ENCODE measurements at regions not wholly inside any gene's neighbourhood (a gene's known extent, or its start where the extent isn't known, plus 50 kb on each side); places are given as distances from the start of the nearest gene placed in this dataset.

DNA sequence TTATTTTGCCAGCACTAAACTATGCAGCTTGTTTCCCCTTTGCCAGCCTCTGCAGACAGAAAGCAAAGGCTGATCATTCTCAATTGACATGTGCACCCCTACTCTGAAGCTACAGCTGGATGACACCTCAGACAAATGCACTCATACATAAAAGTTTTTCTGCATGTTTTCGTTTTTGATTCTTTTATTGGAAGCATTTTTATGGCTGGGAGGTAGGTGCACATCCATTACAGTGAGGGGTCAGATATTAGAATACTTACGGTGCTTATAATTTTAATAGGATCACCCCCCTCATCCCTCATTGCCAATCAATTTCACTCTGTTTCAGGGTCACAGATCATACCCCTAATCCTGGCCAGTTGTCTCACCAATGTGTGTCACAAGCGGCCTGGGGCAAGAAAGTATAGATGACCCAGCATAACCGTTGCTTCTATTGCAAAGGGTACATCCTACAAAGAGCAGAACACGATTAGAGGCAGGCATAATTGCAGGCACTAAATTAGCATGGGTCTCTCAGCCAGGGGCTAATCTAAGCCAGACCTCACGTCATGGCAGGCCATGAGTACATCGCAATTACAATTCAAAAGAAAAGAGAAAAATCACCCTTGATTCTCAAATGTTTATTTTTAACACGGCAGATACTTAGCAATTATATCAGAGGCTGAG, 89.5 kb upstream of the SOX9 start:
- TF ChIP-seq, protein P1, sequence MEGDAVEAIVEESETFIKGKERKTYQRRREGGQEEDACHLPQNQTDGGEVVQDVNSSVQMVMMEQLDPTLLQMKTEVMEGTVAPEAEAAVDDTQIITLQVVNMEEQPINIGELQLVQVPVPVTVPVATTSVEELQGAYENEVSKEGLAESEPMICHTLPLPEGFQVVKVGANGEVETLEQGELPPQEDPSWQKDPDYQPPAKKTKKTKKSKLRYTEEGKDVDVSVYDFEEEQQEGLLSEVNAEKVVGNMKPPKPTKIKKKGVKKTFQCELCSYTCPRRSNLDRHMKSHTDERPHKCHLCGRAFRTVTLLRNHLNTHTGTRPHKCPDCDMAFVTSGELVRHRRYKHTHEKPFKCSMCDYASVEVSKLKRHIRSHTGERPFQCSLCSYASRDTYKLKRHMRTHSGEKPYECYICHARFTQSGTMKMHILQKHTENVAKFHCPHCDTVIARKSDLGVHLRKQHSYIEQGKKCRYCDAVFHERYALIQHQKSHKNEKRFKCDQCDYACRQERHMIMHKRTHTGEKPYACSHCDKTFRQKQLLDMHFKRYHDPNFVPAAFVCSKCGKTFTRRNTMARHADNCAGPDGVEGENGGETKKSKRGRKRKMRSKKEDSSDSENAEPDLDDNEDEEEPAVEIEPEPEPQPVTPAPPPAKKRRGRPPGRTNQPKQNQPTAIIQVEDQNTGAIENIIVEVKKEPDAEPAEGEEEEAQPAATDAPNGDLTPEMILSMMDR (conservative IDR thresholded peaks at IDR 0.05; ENCODE audit: low read depth, low read length) = no peak
- no peak for TF ChIP-seq EZH2 (IDR thresholded peaks at IDR 0.05; ENCODE audit: low read length, unreplicated experiment)
